ENCODE measurements at regions not wholly inside any gene's neighbourhood (a gene's known extent, or its start where the extent isn't known, plus 50 kb on each side); places are given as distances from the start of the nearest gene placed in this dataset.

DNA sequence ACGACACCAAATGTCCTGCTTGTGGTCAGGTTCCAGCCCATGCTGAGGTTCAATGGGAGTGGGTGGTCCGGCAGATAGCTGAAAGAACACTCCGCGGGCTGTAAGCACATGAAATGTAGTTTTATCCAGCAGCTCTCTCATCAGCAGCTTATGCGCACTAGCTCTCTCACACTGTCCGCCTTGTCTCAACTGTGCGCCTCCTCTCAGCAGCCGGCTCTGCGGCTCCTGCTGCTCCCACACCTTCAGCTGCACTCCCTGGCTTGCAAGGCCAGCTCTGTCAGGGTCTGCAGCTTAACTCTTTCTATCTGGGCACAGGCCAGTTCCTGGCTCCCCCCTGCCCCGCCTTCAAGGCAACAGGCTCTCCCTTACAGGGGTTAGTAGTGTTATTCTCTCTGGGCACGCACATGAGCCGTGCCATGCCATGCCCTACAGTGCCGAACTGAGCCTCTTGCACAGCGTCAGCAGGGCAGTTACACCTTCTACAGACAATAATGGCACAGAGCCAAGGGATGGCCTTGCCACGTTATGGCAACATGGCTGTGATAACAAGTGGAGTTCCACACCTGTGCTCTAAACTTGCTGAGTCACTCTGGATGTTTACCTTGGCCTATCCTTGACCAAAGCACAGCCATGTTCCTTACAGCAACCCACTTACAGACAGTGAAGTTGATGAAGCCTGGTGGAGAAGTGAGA is 84.0 kb upstream of the LRFN2 start:
- Histone ChIP-seq H3K4me1 (ENCODE audit: control insufficient read depth, low read length) (no peaks in the 10 kb centered on the region), H3K9me3 (ENCODE audit: control insufficient read depth, insufficient read depth, low read length) (no peaks in the 10 kb centered on the region), H3K9me2 (replicated peaks; ENCODE audit: control insufficient read depth, low read length) (no peaks in the 10 kb centered on the region), H3K27me3 (ENCODE audit: control insufficient read depth, low read length) (peaks cover 16% of the 10 kb centered on the region), H3K36me3 (ENCODE audit: control insufficient read depth, low read length) (no peaks in the 10 kb centered on the region), H3K4me2 (ENCODE audit: low read length) (no peak overlapping the region), H4K20me1 (ENCODE audit: control insufficient read depth, insufficient read depth, low read depth, low read length) (no peaks in the 10 kb centered on the region), H3K27ac (ENCODE audit: low read depth, low read length) (no peak overlapping the region), H3K79me2 (ENCODE audit: control insufficient read depth, low read length) (no peaks in the 10 kb centered on the region), H3F3A (ENCODE audit: control insufficient read depth, insufficient read depth) (no peaks in the 10 kb centered on the region), H3K4me3 (ENCODE audit: low read length) (no peak overlapping the region)
- TF ChIP-seq, protein P1, sequence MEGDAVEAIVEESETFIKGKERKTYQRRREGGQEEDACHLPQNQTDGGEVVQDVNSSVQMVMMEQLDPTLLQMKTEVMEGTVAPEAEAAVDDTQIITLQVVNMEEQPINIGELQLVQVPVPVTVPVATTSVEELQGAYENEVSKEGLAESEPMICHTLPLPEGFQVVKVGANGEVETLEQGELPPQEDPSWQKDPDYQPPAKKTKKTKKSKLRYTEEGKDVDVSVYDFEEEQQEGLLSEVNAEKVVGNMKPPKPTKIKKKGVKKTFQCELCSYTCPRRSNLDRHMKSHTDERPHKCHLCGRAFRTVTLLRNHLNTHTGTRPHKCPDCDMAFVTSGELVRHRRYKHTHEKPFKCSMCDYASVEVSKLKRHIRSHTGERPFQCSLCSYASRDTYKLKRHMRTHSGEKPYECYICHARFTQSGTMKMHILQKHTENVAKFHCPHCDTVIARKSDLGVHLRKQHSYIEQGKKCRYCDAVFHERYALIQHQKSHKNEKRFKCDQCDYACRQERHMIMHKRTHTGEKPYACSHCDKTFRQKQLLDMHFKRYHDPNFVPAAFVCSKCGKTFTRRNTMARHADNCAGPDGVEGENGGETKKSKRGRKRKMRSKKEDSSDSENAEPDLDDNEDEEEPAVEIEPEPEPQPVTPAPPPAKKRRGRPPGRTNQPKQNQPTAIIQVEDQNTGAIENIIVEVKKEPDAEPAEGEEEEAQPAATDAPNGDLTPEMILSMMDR (IDR thresholded peaks at IDR 0.05; ENCODE audit: low read depth, low read length, poor library complexity, severe bottlenecking) = no peak
- TF ChIP-seq EZH2phosphoT487 (IDR thresholded peaks at IDR 0.05; ENCODE audit: borderline replicate concordance, low read length) = no peak

DNA sequence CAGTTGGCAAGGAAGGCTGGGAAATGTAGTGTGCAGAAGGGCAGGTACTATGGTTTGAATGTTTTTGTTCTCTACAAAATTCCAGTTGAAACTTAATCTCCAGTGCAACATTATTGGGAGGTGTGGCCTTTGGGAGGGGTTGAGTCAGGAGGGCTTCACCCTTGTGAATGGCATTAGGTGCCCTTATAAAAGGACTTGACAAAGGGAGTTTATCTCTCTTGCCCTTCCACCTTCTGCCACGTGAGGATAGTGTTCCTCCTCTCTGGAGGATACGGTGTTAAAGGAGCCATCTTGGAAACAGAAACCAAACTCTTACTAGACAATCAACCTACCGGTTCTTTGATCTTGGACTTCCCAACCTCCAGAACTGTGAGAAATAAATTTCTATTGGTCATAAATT is 82.2 kb upstream of the LRFN2 start:
- H3K27ac ChIP-seq (ENCODE audit: low read depth, low read length) = no peak overlapping the region
- H3K27me3 ChIP-seq (ENCODE audit: control insufficient read depth, low read length) = peaks cover 12% of the 10 kb centered on the region
- no peaks in the 10 kb centered on the region for H3K79me2 ChIP-seq (ENCODE audit: control insufficient read depth, low read length)
- H3K4me2 ChIP-seq (ENCODE audit: low read length) = no peak overlapping the region
- no peak for TF ChIP-seq EZH2phosphoT487 (IDR thresholded peaks at IDR 0.05; ENCODE audit: borderline replicate concordance, low read length)
- TF ChIP-seq, protein P1 (IDR thresholded peaks at IDR 0.05; ENCODE audit: low read depth, low read length, poor library complexity, severe bottlenecking) = no peak
- H4K20me1 ChIP-seq (ENCODE audit: control insufficient read depth, insufficient read depth, low read depth, low read length) = no peaks in the 10 kb centered on the region
- no peak overlapping the region for H3K4me3 ChIP-seq (ENCODE audit: low read length)
- no peaks in the 10 kb centered on the region for H3K36me3 ChIP-seq (ENCODE audit: control insufficient read depth, low read length)
- H3K9me3 ChIP-seq (ENCODE audit: control insufficient read depth, insufficient read depth, low read length) = peaks cover 4% of the 10 kb centered on the region; the same call in 1 of the 2 replicates
- no peaks in the 10 kb centered on the region for H3K4me1 ChIP-seq (ENCODE audit: control insufficient read depth, low read length)
- H3K9me2 ChIP-seq (replicated peaks; ENCODE audit: control insufficient read depth, low read length) = no peaks in the 10 kb centered on the region
- no peaks in the 10 kb centered on the region for H3F3A ChIP-seq (ENCODE audit: control insufficient read depth, insufficient read depth)

DNA sequence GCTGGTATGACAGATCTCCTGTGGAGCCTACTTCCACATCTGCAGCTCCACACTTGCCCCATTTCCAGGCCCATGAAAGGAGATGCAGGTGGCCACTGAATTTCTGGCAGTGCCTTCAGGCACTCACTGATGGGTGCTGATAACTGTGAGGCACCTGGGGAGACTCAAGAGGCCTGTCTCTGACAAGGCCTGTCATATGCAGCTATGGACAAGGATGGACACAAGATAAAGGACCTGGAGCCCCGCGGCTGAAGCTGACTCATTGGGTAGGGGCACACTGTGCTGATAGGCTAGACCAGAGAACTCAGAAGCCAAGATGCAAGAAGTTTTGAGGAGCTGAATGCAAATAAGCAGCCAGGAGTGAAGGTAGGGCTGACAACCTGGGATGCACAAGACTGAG is 81.0 kb upstream of the LRFN2 start:
- Histone ChIP-seq H3F3A (ENCODE audit: control insufficient read depth, insufficient read depth) (no peaks in the 10 kb centered on the region), H3K9me2 (replicated peaks; ENCODE audit: control insufficient read depth, low read length) (no peaks in the 10 kb centered on the region), H3K79me2 (ENCODE audit: control insufficient read depth, low read length) (no peaks in the 10 kb centered on the region), H3K4me3 (ENCODE audit: low read length) (no peak overlapping the region), H3K4me2 (ENCODE audit: low read length) (no peak overlapping the region), H3K27me3 (ENCODE audit: control insufficient read depth, low read length) (peaks cover 6% of the 10 kb centered on the region; the same call in 1 of the 2 replicates), H3K9me3 (ENCODE audit: control insufficient read depth, insufficient read depth, low read length) (peaks cover 8% of the 10 kb centered on the region; the same call in 1 of the 2 replicates), H3K27ac (ENCODE audit: low read depth, low read length) (no peak overlapping the region), H3K36me3 (ENCODE audit: control insufficient read depth, low read length) (no peaks in the 10 kb centered on the region), H3K4me1 (ENCODE audit: control insufficient read depth, low read length) (no peaks in the 10 kb centered on the region), H4K20me1 (ENCODE audit: control insufficient read depth, insufficient read depth, low read depth, low read length) (no peaks in the 10 kb centered on the region)
- TF ChIP-seq, protein P1 (IDR thresholded peaks at IDR 0.05; ENCODE audit: low read depth, low read length, poor library complexity, severe bottlenecking) = no peak
- no peak for TF ChIP-seq EZH2phosphoT487 (IDR thresholded peaks at IDR 0.05; ENCODE audit: borderline replicate concordance, low read length)

All from DOHH2 (cell line).